ENCODE measurements at regions not wholly inside any gene's neighbourhood (a gene's known extent, or its start where the extent isn't known, plus 50 kb on each side); places are given as distances from the start of the nearest gene placed in this dataset.

DNA sequence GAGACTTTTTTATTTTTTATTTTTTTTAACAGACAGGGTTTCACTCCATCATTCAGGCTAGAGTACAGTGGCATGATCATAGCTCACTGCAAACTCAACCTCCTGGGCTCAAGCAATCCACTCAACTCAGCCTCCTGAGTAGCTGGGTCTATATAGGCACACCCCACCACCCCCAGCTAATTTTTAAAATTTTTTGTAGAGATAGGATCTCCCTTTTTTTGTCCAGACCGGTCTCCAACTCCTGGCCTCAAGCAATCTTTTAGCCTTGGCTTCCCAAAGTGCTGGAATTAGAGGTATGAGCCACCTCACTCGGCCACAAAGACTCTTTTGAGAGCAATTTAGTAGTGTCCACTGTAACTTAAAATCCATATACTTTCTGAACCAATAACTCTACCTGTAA, 103.3 kb upstream of the DST start:
- no peak overlapping the region for H3K4me3 Mint-ChIP-seq
- no peak overlapping the region for H2AFZ ChIP-seq (ENCODE audit: low read length)
- no peak overlapping the region for H3K56ac ChIP-seq (ENCODE audit: insufficient read length, low read depth, low read length)
- no peak overlapping the region for H2BK5ac ChIP-seq (ENCODE audit: insufficient read length, low read length)
- peaks cover 13% of the 10 kb centered on the region for H3K4me1 ChIP-seq (ENCODE audit: insufficient read depth, low read length)
- TF ChIP-seq CTCF (conservative IDR thresholded peaks at IDR 0.05): no peak
- no peak overlapping the region for H4K5ac ChIP-seq (ENCODE audit: insufficient read length, low read depth, low read length)
- H3K9me3 Mint-ChIP-seq: no peaks in the 10 kb centered on the region
- WGBS (ENCODE audit: extremely low coverage, insufficient read length, low lambda C conversion rate): no CpG with 5 or more reads among the region's 2 CpGs
- H2BK20ac ChIP-seq (ENCODE audit: low read depth, low read length, poor library complexity, severe bottlenecking): no peak overlapping the region
- H3K27ac Mint-ChIP-seq: peak overlapping the region; percentile 39 to 92 (median 59); a peak in 3 of 7 replicates
- H3K27me3 ChIP-seq (ENCODE audit: insufficient read depth, low read length): no peaks in the 10 kb centered on the region
- H3K14ac ChIP-seq (ENCODE audit: insufficient read depth, low read length): no peak overlapping the region
- H3K27me3 Mint-ChIP-seq (ENCODE audit: low read depth): no peaks in the 10 kb centered on the region
- H2BK15ac ChIP-seq (ENCODE audit: low read depth, low read length): no peak overlapping the region
- no peaks in the 10 kb centered on the region; a peak in 1 of 7 replicates for H3K36me3 Mint-ChIP-seq (ENCODE audit: insufficient read depth in 1 of 3, low read depth in 3 of 3)
- H3T11ph ChIP-seq (ENCODE audit: low read length): no peak overlapping the region
- H2BK12ac ChIP-seq (ENCODE audit: insufficient read length, low read depth, low read length): no peak overlapping the region
- H3K79me2 ChIP-seq (ENCODE audit: insufficient read depth, low read length): peaks cover 12% of the 10 kb centered on the region; the same call in 1 of the 2 replicates
- no peaks in the 10 kb centered on the region for H3K9me3 ChIP-seq (ENCODE audit: control insufficient read depth, low read depth, low read length)
- no peaks in the 10 kb centered on the region for H4K20me1 ChIP-seq (ENCODE audit: control insufficient read depth, insufficient read depth, insufficient read length)
- H3K4ac ChIP-seq (ENCODE audit: low read depth, low read length): no peak overlapping the region
- no peak for DNase-seq
- H2AK5ac ChIP-seq (ENCODE audit: insufficient read length, low read length): no peak overlapping the region
- H3K4me2 ChIP-seq (ENCODE audit: insufficient read depth, insufficient read length, low read length): no peak overlapping the region
- H3K18ac ChIP-seq (ENCODE audit: insufficient read length, low read depth, low read length): no peak overlapping the region
- peaks cover 3% of the 10 kb centered on the region for H3K79me1 ChIP-seq (ENCODE audit: insufficient read depth, low read depth, low read length, poor library complexity, severe bottlenecking)
- H3K23me2 ChIP-seq (ENCODE audit: insufficient read length, low read depth, low read length, poor library complexity, severe bottlenecking): no peaks in the 10 kb centered on the region
- H2BK120ac ChIP-seq (ENCODE audit: low read depth, low read length, poor library complexity, severe bottlenecking): no peak overlapping the region
- no peak overlapping the region for H3K9ac ChIP-seq (ENCODE audit: extremely low read depth, insufficient read length, low read length)
- H3K4me1 Mint-ChIP-seq: peaks cover 77 to 81% of the 10 kb centered on the region in 2 experiments
- no peak overlapping the region for H4K91ac ChIP-seq (ENCODE audit: insufficient read length, low read depth, low read length)
- no peak overlapping the region for H3K23ac ChIP-seq (ENCODE audit: insufficient read length, low read depth, low read length)
- H4K8ac ChIP-seq (replicated peaks; ENCODE audit: insufficient read length, low read depth, low read length): no peak overlapping the region
- no peak overlapping the region for H3K27ac ChIP-seq (ENCODE audit: insufficient read length, low read depth, low read length)
